Left colon (tissue), 2 donors: ENCODE measurements at regions not wholly inside any gene's neighbourhood (a gene's known extent, or its start where the extent isn't known, plus 50 kb on each side); places are given as distances from the start of the nearest gene placed in this dataset.

ENCODE experiments used
- ATAC-seq: fragments of 200-7000 bp; cut with Tn5 transposase; one replicate; pipeline ENCODE4 v1.9.1; 2020; ENCODE audit warnings: mild to moderate bottlenecking, moderate library complexity
- DNase-seq, 2 donors: peaks; one replicate each; pipeline ENCODE4 v3.0.0-alpha.2; 2020
- intact Hi-C, 2 donors: fragments of 100-400 bp; cut with DNase I in 1 of 2; cut with micrococcal nuclease in 1 of 2; formaldehyde crosslinking; loops; one replicate each; pipeline versions ENCODE4 v1.11.2 to v1.14.0; 2022; cut with DNase I, micrococcal nuclease
- donor health status: DM: no; HTN: no; CAD: no.
- donor health status: DM: yes; HTN: yes; CAD: no.

- DNase-seq (no peak), ATAC-seq (no peak)
- intact Hi-C loops, result no loop called here
Measured at GRCh38 chr20:7196481-7196880, 429.0 kb downstream of the BMP2 start.

GRCh38 chr20:7199861-7200260, 432.4 kb downstream of the BMP2 start:
- intact Hi-C loops, result no loop called here
- no peak for ATAC-seq
- no peak for DNase-seq

- intact Hi-C loops, result no loop called here
- no peak for DNase-seq
- no peak for ATAC-seq
Measured at GRCh38 chr20:7207186-7207798, 439.8 kb downstream of the BMP2 start.

- no peak for DNase-seq
- intact Hi-C loops, result no loop called here
- no peak for ATAC-seq
Measured at GRCh38 chr20:7210910-7211309, 443.4 kb downstream of the BMP2 start.

- intact Hi-C loops, result no loop called here
- DNase-seq, result no peak
- no peak for ATAC-seq
Measured at GRCh38 chr20:7214081-7214740, 446.7 kb downstream of the BMP2 start.

- no peak for DNase-seq
- intact Hi-C loops, result no loop called here
- ATAC-seq, result no peak
Measured at GRCh38 chr20:7217606-7218005, 450.1 kb downstream of the BMP2 start.

- no peak for ATAC-seq
- DNase-seq, result no peak
- intact Hi-C loops, result no loop called here
Measured at GRCh38 chr20:7220755-7221154, 453.3 kb downstream of the BMP2 start.

- intact Hi-C loops, result no loop called here
- no peak for DNase-seq
- no peak for ATAC-seq
Measured at GRCh38 chr20:7226156-7226555, 458.7 kb downstream of the BMP2 start.

GRCh38 chr20:7231303-7231702, 463.8 kb downstream of the BMP2 start:
- intact Hi-C loops, result no loop called here
- DNase-seq (no peak), ATAC-seq (no peak)

- intact Hi-C loops, result no loop called here
- ATAC-seq, result no peak
- no peak for DNase-seq
Measured at GRCh38 chr20:7232796-7233195, 465.3 kb downstream of the BMP2 start.

- intact Hi-C loops, result no loop called here
- DNase-seq (no peak), ATAC-seq (no peak)
Measured at GRCh38 chr20:7237251-7237650, 469.8 kb downstream of the BMP2 start.

- ATAC-seq, result no peak
- intact Hi-C loops, result no loop called here
- DNase-seq, result no peak
Measured at GRCh38 chr20:7240490-7240889, 473.0 kb downstream of the BMP2 start.

- intact Hi-C loops, result no loop called here
Measured at GRCh38 chr20:7248281-7249201, 481.1 kb downstream of the BMP2 start.

GRCh38 chr20:7250337-7250736, 482.9 kb downstream of the BMP2 start:
- intact Hi-C loops, result no loop called here
- ATAC-seq, result no peak
- DNase-seq, result no peak

More at GRCh38 chr20:7248281-7249201, 481.1 kb downstream of the BMP2 start:
- DNase-seq (no peak), ATAC-seq (no peak)

GRCh38 chr20:7257099-7257498, 489.6 kb downstream of the BMP2 start:
- ATAC-seq, result no peak
- no peak for DNase-seq

GRCh38 chr20:7257692-7258466, 490.4 kb downstream of the BMP2 start:
- ATAC-seq (no peak), DNase-seq (no peak)
- intact Hi-C loops, result no loop called here

More at GRCh38 chr20:7257099-7257498, 489.6 kb downstream of the BMP2 start:
- intact Hi-C loops, result no loop called here

- intact Hi-C loops, result no loop called here
- DNase-seq (no peak), ATAC-seq (no peak)
Measured at GRCh38 chr20:7262803-7263202, 495.3 kb downstream of the BMP2 start.

GRCh38 chr20:7264137-7264536, 496.7 kb downstream of the BMP2 start:
- no peak for ATAC-seq
- intact Hi-C loops, result no loop called here

GRCh38 chr20:7269452-7269851, 502.0 kb downstream of the BMP2 start:
- no peak for DNase-seq
- intact Hi-C loops, result no loop called here
- ATAC-seq, result no peak

More at GRCh38 chr20:7264137-7264536, 496.7 kb downstream of the BMP2 start:
- no peak for DNase-seq
